ENCODE measurements at regions not wholly inside any gene's neighbourhood (a gene's known extent, or its start where the extent isn't known, plus 50 kb on each side); places are given as distances from the start of the nearest gene placed in this dataset.
"Not testable (repeated sequence)": the region's sequence is repeated elsewhere in the genome, so short reads cannot be mapped to it uniquely, and the experiment has no call there.

DNA sequence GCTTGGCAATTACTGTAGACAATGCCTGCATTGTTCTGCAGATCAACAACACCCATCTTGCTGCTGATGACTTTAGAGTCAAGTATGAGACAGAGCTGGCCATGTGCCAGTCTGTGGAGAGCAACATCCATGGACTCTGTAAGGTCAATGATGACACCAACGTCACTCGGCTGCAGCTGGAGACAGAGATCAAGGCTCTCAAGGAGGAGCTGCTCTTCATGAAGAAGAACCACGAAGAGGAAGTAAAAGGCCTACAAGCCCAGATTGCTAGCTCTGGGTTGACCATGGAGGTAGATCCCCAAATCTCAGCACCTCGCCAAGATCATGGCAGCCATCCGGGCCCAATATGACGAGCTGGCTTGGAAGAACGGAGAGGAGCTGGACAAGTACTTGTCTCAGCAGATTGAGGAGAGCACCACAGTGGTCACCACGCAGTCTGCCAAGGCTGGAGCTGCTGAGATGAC lies 69.4 kb upstream of the RTL6 start:
- not testable (repeated sequence) for TF ChIP-seq POLR2AphosphoS5 (IDR thresholded peaks at IDR 0.05; ENCODE audit: insufficient read depth in 1 of 2, low read depth in 1 of 2); POLR2A (IDR thresholded peaks at IDR 0.05); CTCF (IDR thresholded peaks at IDR 0.05)
